Nephron progenitor cell (in vitro differentiated cells): ENCODE measurements at regions not wholly inside any gene's neighbourhood (a gene's known extent, or its start where the extent isn't known, plus 50 kb on each side); places are given as distances from the start of the nearest gene placed in this dataset.
"Not testable (repeated sequence)": the region's sequence is repeated elsewhere in the genome, so short reads cannot be mapped to it uniquely, and the experiment has no call there.

Experiments used
- DNase-seq: peaks from one replicate; pipeline ENCODE4 v3.0.0; 2021
- H3K27ac Mint-ChIP-seq: 2 replicates; pipeline ENCODE4 v1.8.0; 2021; ENCODE audit warnings: mild to moderate bottlenecking, moderate library complexity, mixed read lengths
- H3K27me3 Mint-ChIP-seq: 2 replicates; pipeline ENCODE4 v1.8.0; 2021; ENCODE audit warnings: mild to moderate bottlenecking, low read depth, mixed read lengths; ENCODE audit not compliant: poor library complexity
- H3K36me3 Mint-ChIP-seq: 2 replicates; pipeline ENCODE4 v1.8.0; 2021; ENCODE audit warnings: low read depth, mixed read lengths
- H3K4me1 Mint-ChIP-seq: 2 replicates; pipeline ENCODE4 v1.8.0; 2021; ENCODE audit warnings: mixed read lengths
- H3K4me3 Mint-ChIP-seq: 2 replicates; pipeline ENCODE4 v1.8.0; 2021; ENCODE audit warnings: mild to moderate bottlenecking, moderate library complexity, mixed read lengths
- H3K9me3 Mint-ChIP-seq: 2 replicates; pipeline ENCODE4 v1.8.0; 2021; ENCODE audit warnings: mild to moderate bottlenecking, moderate library complexity, mixed read lengths
- TF ChIP-seq, protein P1 (sequence below): fragments of 200-600 bp; sonication (generic); IDR thresholded peaks from 2 replicates; pipeline ENCODE4 v1.5.0; 2021; ENCODE audit warnings: antibody characterized with exemption

DNA sequence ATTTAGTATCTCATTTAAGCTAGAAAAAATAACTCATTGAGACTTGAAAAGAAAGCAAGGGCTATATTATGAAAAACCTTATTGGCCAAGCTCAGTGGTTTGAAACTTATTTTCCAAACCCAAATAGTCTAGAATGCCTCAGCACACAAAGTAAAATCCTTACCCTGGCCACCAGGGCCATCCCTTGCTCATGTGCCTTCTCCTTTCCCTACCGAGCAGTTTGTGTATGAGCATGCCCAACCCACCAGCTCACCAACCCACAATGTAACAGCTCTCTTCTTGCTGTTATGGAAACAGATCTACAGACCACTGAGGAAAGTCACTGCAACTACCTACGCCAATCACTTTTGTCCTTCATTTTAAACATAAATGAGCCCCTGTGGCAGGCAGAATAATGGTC is 79.6 kb upstream of the CARMIL1 start:
- peaks cover 3% of the 10 kb centered on the region for H3K27me3 Mint-ChIP-seq
- H3K27ac Mint-ChIP-seq: no peak overlapping the region
- no peak for DNase-seq
- no peaks in the 10 kb centered on the region for H3K36me3 Mint-ChIP-seq
- TF ChIP-seq, protein P1, sequence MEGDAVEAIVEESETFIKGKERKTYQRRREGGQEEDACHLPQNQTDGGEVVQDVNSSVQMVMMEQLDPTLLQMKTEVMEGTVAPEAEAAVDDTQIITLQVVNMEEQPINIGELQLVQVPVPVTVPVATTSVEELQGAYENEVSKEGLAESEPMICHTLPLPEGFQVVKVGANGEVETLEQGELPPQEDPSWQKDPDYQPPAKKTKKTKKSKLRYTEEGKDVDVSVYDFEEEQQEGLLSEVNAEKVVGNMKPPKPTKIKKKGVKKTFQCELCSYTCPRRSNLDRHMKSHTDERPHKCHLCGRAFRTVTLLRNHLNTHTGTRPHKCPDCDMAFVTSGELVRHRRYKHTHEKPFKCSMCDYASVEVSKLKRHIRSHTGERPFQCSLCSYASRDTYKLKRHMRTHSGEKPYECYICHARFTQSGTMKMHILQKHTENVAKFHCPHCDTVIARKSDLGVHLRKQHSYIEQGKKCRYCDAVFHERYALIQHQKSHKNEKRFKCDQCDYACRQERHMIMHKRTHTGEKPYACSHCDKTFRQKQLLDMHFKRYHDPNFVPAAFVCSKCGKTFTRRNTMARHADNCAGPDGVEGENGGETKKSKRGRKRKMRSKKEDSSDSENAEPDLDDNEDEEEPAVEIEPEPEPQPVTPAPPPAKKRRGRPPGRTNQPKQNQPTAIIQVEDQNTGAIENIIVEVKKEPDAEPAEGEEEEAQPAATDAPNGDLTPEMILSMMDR: no peak
- H3K4me3 Mint-ChIP-seq: no peak overlapping the region
- H3K4me1 Mint-ChIP-seq: no peaks in the 10 kb centered on the region
- peaks cover 4% of the 10 kb centered on the region for H3K9me3 Mint-ChIP-seq

DNA sequence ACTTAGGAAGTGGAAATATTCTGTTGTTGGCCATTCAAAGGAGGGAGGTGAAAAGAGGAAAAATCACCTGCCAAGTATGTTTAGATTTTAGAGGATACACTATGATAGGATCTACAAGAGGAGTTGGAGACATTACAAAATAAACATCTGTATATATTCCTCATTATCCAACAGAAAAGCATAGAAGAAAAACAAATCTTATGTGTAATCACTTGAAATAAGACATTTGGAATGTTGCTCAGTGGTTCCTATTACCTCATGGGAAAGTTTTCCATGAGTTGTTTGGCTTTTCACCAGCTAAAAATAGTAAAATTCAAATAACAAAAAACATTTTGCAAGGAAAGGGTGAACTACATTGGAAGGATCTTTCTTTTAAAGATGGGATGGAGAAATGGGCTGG is 76.7 kb upstream of the CARMIL1 start:
- no peak for DNase-seq
- Mint-ChIP-seq H3K36me3 (no peaks in the 10 kb centered on the region), H3K27ac (no peak overlapping the region), H3K27me3 (peaks cover 3% of the 10 kb centered on the region), H3K4me3 (no peak overlapping the region), H3K9me3 (peaks cover 21% of the 10 kb centered on the region), H3K4me1 (no peaks in the 10 kb centered on the region)
- TF ChIP-seq, protein P1: no peak

DNA sequence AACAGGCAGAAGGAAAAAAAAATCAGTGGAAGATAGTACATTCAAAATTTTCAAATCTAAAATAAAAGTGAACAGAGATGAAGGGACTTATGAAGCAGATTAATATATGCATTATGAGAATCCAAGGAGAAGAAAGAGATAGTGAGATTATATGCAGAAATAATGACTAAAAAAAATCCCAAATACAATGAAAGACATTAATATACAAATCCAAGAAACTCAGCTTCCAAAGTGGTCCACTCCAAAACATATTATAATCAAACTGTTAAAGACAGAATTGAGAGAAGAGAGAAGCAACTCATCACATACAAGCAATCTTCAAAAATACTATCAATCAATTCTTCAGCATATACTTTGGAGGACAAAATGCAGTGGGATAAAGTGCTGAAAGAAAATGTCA is 73.5 kb upstream of the CARMIL1 start:
- TF ChIP-seq, protein P1: no peak
- DNase-seq: no peak
- no peaks in the 10 kb centered on the region for H3K4me1 Mint-ChIP-seq
- peaks cover 6% of the 10 kb centered on the region for H3K27me3 Mint-ChIP-seq
- H3K27ac Mint-ChIP-seq: no peak overlapping the region
- H3K4me3 Mint-ChIP-seq: no peak overlapping the region
- H3K9me3 Mint-ChIP-seq: peaks cover 41% of the 10 kb centered on the region
- H3K36me3 Mint-ChIP-seq: no peaks in the 10 kb centered on the region

GRCh38 chr6:25207453-25208155 is 71.6 kb upstream of the CARMIL1 start:
- peaks cover 60% of the 10 kb centered on the region for H3K9me3 Mint-ChIP-seq
- DNase-seq: not testable (repeated sequence)

DNA sequence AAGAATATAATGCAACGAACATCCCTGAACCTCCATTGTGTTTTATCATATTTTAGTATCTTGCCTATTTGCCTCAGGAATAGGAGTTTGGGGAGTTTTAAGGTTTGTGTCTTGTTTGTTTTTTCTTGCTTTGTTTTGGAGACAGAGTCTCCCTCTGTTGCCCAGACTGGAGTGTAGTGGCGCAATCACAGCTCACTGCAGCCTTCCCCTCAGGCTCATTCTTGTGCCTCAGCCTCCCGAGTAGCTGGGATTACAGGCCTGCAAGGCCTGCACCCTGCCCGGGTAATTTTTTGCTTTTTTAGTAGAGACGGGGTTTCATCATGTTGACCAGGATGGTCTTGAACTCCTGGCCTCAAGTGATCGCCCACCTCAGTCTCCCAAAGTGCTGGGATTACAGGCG is 63.3 kb upstream of the CARMIL1 start:
- TF ChIP-seq, protein P1: no peak
- no peak for DNase-seq
- H3K27ac Mint-ChIP-seq: no peak overlapping the region
- H3K9me3 Mint-ChIP-seq: peaks cover 29% of the 10 kb centered on the region
- H3K4me1 Mint-ChIP-seq: peaks cover 16% of the 10 kb centered on the region
- H3K36me3 Mint-ChIP-seq: no peaks in the 10 kb centered on the region
- no peaks in the 10 kb centered on the region for H3K27me3 Mint-ChIP-seq
- H3K4me3 Mint-ChIP-seq: no peak overlapping the region

More at GRCh38 chr6:25207453-25208155, 71.6 kb upstream of the CARMIL1 start:
- H3K27ac Mint-ChIP-seq, H3K4me1 Mint-ChIP-seq, H3K27me3 Mint-ChIP-seq, H3K4me3 Mint-ChIP-seq, H3K36me3 Mint-ChIP-seq: not testable (repeated sequence)

DNA sequence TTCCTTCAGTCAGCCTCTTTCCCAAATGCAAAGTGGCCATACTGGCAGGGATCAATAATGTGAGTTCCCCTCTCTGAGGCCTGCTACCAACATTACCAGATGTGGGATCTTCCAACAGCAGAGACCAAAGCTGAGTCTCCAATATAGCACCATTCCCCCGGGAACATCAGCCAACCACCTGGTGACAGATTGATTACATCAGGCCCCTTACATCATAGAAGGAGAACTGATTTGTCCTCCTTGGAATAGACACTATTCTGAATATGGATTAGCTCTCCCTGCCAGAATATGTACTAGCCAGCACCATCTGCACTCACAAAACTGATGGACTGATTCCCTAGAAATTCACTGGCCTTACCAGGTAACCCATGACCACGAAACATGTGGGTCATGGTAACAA is 61.9 kb upstream of the CARMIL1 start:
- Mint-ChIP-seq H3K27ac (no peak overlapping the region), H3K4me3 (no peak overlapping the region), H3K36me3 (no peaks in the 10 kb centered on the region), H3K27me3 (no peaks in the 10 kb centered on the region), H3K4me1 (peaks cover 16% of the 10 kb centered on the region), H3K9me3 (peaks cover 15% of the 10 kb centered on the region)
- TF ChIP-seq, protein P1: no peak
- no peak for DNase-seq
